Gastroesophageal sphincter (tissue), 3 donors: ENCODE measurements at regions not wholly inside any gene's neighbourhood (a gene's known extent, or its start where the extent isn't known, plus 50 kb on each side); places are given as distances from the start of the nearest gene placed in this dataset.

ENCODE experiments used
- POLR2AphosphoS5 ChIP-seq: sonication (generic); formaldehyde crosslinking; IDR thresholded peaks from one replicate; pipeline ENCODE4 v1.6.1; 2017; ENCODE audit warnings: antibody characterized with exemption
- TF ChIP-seq, protein P1 (sequence below), 4 experiments: fragments of 200-600 bp in 2 of 4; fragments of 450-650 bp in 2 of 4; sonication (generic) in 1 of 4; IDR thresholded peaks; one replicate each; pipeline ENCODE4 v1.5.1; 2017 to 2019; ENCODE audit warnings: antibody characterized with exemption in 4 of 4, mild to moderate bottlenecking in 2 of 4, moderate library complexity in 2 of 4

DNA sequence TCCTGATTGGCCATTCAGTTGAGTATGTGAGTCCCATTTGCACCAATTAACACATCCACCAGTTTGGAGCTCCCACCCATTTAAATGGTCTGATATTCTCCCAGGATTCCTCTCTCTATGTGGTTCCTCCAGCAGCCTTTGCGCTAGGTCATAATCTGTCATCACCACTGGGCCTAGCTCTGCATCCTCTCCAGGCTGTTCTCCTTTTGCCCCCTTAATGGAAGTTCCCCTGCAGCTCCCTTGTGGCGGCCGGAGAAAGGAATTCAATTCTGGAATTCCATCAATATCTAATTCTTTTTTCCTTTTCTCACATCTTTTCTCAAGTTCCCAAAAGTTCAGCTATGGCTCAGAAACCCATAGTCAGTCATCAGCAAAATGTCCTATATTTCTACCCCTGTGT is 2184.4 kb upstream of the AGA start:
- TF ChIP-seq, protein P1, sequence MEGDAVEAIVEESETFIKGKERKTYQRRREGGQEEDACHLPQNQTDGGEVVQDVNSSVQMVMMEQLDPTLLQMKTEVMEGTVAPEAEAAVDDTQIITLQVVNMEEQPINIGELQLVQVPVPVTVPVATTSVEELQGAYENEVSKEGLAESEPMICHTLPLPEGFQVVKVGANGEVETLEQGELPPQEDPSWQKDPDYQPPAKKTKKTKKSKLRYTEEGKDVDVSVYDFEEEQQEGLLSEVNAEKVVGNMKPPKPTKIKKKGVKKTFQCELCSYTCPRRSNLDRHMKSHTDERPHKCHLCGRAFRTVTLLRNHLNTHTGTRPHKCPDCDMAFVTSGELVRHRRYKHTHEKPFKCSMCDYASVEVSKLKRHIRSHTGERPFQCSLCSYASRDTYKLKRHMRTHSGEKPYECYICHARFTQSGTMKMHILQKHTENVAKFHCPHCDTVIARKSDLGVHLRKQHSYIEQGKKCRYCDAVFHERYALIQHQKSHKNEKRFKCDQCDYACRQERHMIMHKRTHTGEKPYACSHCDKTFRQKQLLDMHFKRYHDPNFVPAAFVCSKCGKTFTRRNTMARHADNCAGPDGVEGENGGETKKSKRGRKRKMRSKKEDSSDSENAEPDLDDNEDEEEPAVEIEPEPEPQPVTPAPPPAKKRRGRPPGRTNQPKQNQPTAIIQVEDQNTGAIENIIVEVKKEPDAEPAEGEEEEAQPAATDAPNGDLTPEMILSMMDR (IDR thresholded peaks at IDR 0.05), result no peak
- TF ChIP-seq POLR2AphosphoS5, result no peak
